DOHH2 (cell line): ENCODE measurements at regions not wholly inside any gene's neighbourhood (a gene's known extent, or its start where the extent isn't known, plus 50 kb on each side); places are given as distances from the start of the nearest gene placed in this dataset.

Source experiments
- H3F3A ChIP-seq: fragments of 200-600 bp; sonication (generic), shearing (Covaris generic); 2 replicates; pipeline ENCODE4 v1.6.0; 2016; ENCODE audit warnings: antibody characterized with exemption, mild to moderate bottlenecking; ENCODE audit not compliant: control insufficient read depth, insufficient read depth
- H3K27ac ChIP-seq: fragments of 200-600 bp; sonication (generic); 2 replicates; pipeline ENCODE4 v1.5.1; 2014; ENCODE audit warnings: low read depth, mild to moderate bottlenecking, low read length, moderate library complexity
- H3K27me3 ChIP-seq: fragments of 200-600 bp; sonication (generic); 2 replicates; pipeline ENCODE4 v1.6.1; 2014; ENCODE audit warnings: mild to moderate bottlenecking, low read length, mixed read lengths; ENCODE audit not compliant: control insufficient read depth
- H3K36me3 ChIP-seq: fragments of 200-600 bp; sonication (generic); 2 replicates; pipeline ENCODE4 v1.6.1; 2014; ENCODE audit warnings: mild to moderate bottlenecking, low read length, moderate library complexity, mixed read lengths; ENCODE audit not compliant: control insufficient read depth
- H3K4me1 ChIP-seq: fragments of 200-600 bp; sonication (generic); 2 replicates; pipeline ENCODE4 v1.6.1; 2014; ENCODE audit warnings: mild to moderate bottlenecking, low read length, mixed read lengths; ENCODE audit not compliant: control insufficient read depth
- H3K4me2 ChIP-seq: fragments of 200-600 bp; sonication (generic); 2 replicates; pipeline ENCODE4 v1.6.0; 2014; ENCODE audit warnings: mild to moderate bottlenecking, low read length, moderate library complexity
- H3K4me3 ChIP-seq: fragments of 200-600 bp; sonication (generic); 2 replicates; pipeline ENCODE4 v1.5.1; 2014; ENCODE audit warnings: mild to moderate bottlenecking, low read length, mixed read lengths
- H3K79me2 ChIP-seq: fragments of 200-600 bp; sonication (generic); 2 replicates; pipeline ENCODE4 v1.6.1; 2014; ENCODE audit warnings: mild to moderate bottlenecking, low read length, mixed read lengths; ENCODE audit not compliant: control insufficient read depth
- H3K9me2 ChIP-seq: fragments of 200-600 bp; sonication (generic); replicated peaks from 2 replicates; pipeline ENCODE4 v1.6.1; 2014; ENCODE audit warnings: mild to moderate bottlenecking, low read length, mixed read lengths; ENCODE audit not compliant: control insufficient read depth
- H3K9me3 ChIP-seq: fragments of 200-600 bp; sonication (generic); 2 replicates; pipeline ENCODE4 v1.6.1; 2014; ENCODE audit warnings: antibody characterized with exemption, low read length, mixed read lengths; ENCODE audit not compliant: control insufficient read depth, insufficient read depth
- H4K20me1 ChIP-seq: fragments of 200-600 bp; sonication (generic); 2 replicates; pipeline ENCODE4 v1.6.0; 2014; ENCODE audit warnings: low read depth, mild to moderate bottlenecking, antibody characterized with exemption, low read length, moderate library complexity; ENCODE audit not compliant: control insufficient read depth, insufficient read depth
- CTCF ChIP-seq: fragments of 200-600 bp; sonication (generic); IDR thresholded peaks from one replicate; pipeline ENCODE4 v1.5.1; 2014; ENCODE audit warnings: antibody characterized with exemption, mild to moderate bottlenecking, low read depth, low read length; ENCODE audit not compliant: poor library complexity, severe bottlenecking
- EZH2phosphoT487 ChIP-seq: fragments of 200-600 bp; sonication (generic); IDR thresholded peaks from 2 replicates; pipeline ENCODE4 v1.6.1; 2017; ENCODE audit warnings: borderline replicate concordance, mild to moderate bottlenecking, antibody characterized with exemption, low read length, moderate library complexity, mixed read lengths

DNA sequence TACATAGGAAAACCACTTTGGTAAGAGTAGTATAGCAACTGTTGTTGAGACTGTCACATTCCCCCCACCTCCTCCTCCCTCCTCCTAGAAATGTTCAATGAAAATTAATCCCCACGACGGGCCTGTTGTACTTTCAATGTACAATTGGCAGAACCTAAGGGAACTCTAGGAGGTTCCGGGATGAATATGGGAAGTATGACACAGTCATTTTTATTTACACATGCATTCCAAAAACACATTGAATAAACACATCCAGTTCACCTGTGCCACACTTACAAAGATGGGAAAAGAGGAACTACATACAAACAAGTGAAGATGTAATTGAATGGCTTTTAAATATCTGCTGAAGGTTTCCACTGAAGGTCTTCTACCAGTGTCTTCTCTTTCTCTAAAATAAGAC is 144.4 kb upstream of the NBPF11 start:
- no peaks in the 10 kb centered on the region for H4K20me1 ChIP-seq
- no peaks in the 10 kb centered on the region for H3K4me1 ChIP-seq
- peaks cover 5% of the 10 kb centered on the region for H3K27me3 ChIP-seq
- H3K4me3 ChIP-seq, result no peak overlapping the region
- H3K36me3 ChIP-seq, result no peaks in the 10 kb centered on the region
- no peak overlapping the region for H3K27ac ChIP-seq
- TF ChIP-seq EZH2phosphoT487, result no peak
- TF ChIP-seq CTCF, result no peak
- H3K4me2 ChIP-seq, result no peak overlapping the region
- H3F3A ChIP-seq, result no peaks in the 10 kb centered on the region
- H3K79me2 ChIP-seq, result no peaks in the 10 kb centered on the region
- no peaks in the 10 kb centered on the region for H3K9me3 ChIP-seq
- no peaks in the 10 kb centered on the region for H3K9me2 ChIP-seq

DNA sequence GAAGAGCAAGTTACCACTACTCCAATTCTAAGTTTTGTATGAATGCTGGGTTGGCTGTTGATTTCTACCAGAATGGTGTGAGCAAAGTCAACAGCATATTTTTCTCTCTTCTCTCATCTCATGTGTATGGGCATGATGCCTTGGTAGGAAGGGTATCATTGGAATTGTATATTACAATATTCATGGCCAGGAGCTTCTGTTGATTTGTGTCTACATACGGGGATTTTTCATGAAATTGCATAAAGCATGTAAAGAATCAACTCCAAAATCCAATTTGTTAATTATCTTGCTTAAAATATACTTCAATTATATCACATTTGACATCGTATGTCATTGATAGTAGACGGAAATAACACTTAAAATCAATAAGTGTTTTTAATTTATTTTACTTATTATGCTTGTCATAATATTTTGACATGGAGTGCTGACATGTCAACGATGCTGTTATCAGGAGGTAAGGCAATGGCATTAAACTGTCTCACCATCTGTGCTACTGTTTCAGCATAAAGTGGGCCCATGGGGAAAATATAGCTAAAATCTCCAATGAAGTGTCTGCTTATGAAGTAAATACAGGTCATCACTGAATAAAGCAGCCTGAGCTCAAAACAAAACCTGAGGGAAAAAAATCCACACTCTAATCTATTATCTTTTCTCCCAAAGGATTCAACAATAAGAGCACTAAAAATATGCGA is 142.2 kb upstream of the NBPF11 start:
- Histone ChIP-seq H3K9me2 (no peaks in the 10 kb centered on the region), H3F3A (no peaks in the 10 kb centered on the region), H4K20me1 (no peaks in the 10 kb centered on the region), H3K79me2 (no peaks in the 10 kb centered on the region), H3K4me1 (no peaks in the 10 kb centered on the region), H3K36me3 (no peaks in the 10 kb centered on the region), H3K4me2 (no peak overlapping the region), H3K27ac (no peak overlapping the region), H3K27me3 (peaks cover 5% of the 10 kb centered on the region), H3K9me3 (no peaks in the 10 kb centered on the region), H3K4me3 (no peak overlapping the region)
- TF ChIP-seq CTCF (no peak), EZH2phosphoT487 (no peak)

DNA sequence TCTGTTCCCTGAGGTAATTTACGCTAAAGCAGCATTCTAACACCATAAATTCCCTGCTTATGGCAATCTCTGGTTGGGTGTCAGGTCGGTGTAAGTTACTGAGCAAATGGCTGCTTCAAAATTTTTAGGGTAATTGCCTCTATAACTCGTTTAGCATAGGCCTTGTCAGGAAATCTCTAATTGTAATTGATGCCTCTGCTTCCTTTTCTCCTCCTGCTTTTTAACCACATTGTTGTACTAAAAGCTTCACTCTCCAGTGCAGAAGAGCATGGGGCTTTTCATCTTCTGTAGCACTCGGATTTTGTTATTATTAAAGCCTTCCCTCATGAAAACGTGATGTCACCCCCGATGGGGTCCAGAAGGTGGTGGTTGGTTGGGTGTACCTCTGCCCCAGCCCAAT is 141.6 kb upstream of the NBPF11 start:
- Histone ChIP-seq H3K4me1 (no peaks in the 10 kb centered on the region), H3K9me2 (no peaks in the 10 kb centered on the region), H3K27ac (no peak overlapping the region), H3K9me3 (no peaks in the 10 kb centered on the region), H3K27me3 (peaks cover 5% of the 10 kb centered on the region), H3K36me3 (no peaks in the 10 kb centered on the region), H3F3A (no peaks in the 10 kb centered on the region), H4K20me1 (no peaks in the 10 kb centered on the region), H3K4me2 (no peak overlapping the region), H3K4me3 (no peak overlapping the region), H3K79me2 (no peaks in the 10 kb centered on the region)
- no peak for TF ChIP-seq EZH2phosphoT487
- TF ChIP-seq CTCF, result no peak
